Renal cortical epithelial cell (primary cell): ENCODE measurements at regions not wholly inside any gene's neighbourhood (a gene's known extent, or its start where the extent isn't known, plus 50 kb on each side); places are given as distances from the start of the nearest gene placed in this dataset.
A peak's percentile ranks its signal among the peaks of the same experiment; 100 is the strongest.

Experiments used
- DNase-seq: peaks from one replicate; pipeline ENCODE4 v3.0.0-alpha.2; 2011; ENCODE audit warnings: low read depth

- no peak for DNase-seq
These were observed 434.5 kb upstream of the MANEA start for GRCh38 chr6:95142661-95143335.

GRCh38 chr6:95143408-95144180 lies 433.7 kb upstream of the MANEA start:
- DNase-seq = no peak

- no peak for DNase-seq
These were observed 431.9 kb upstream of the MANEA start for GRCh38 chr6:95145457-95145856.

GRCh38 chr6:95159557-95159956 lies 417.8 kb upstream of the MANEA start:
- DNase-seq = no peak

- DNase-seq = no peak
These were observed 407.6 kb upstream of the MANEA start for GRCh38 chr6:95169775-95170174.

GRCh38 chr6:95175927-95176675 lies 401.2 kb upstream of the MANEA start:
- no peak for DNase-seq

GRCh38 chr6:95185874-95186273 lies 391.5 kb upstream of the MANEA start:
- no peak for DNase-seq

GRCh38 chr6:95186710-95187109 lies 390.6 kb upstream of the MANEA start:
- no peak for DNase-seq

- no peak for DNase-seq
These were observed 379.7 kb upstream of the MANEA start for GRCh38 chr6:95197590-95197989.

- DNase-seq = peak; percentile 28
These were observed 374.1 kb upstream of the MANEA start for GRCh38 chr6:95203153-95203754.

GRCh38 chr6:95204178-95204577 lies 373.2 kb upstream of the MANEA start:
- DNase-seq = no peak

- DNase-seq = no peak
These were observed 368.7 kb upstream of the MANEA start for GRCh38 chr6:95208621-95209020.

GRCh38 chr6:95209074-95209473 lies 368.3 kb upstream of the MANEA start:
- DNase-seq = no peak

GRCh38 chr6:95216555-95216954 lies 360.8 kb upstream of the MANEA start:
- DNase-seq = no peak

- no peak for DNase-seq
These were observed 350.0 kb upstream of the MANEA start for GRCh38 chr6:95227351-95227750.

- DNase-seq = no peak
These were observed 348.7 kb upstream of the MANEA start for GRCh38 chr6:95228636-95229035.

- no peak for DNase-seq
These were observed 347.1 kb upstream of the MANEA start for GRCh38 chr6:95230071-95230740.

GRCh38 chr6:95231416-95231815 lies 345.9 kb upstream of the MANEA start:
- DNase-seq = no peak

GRCh38 chr6:95232446-95232845 lies 344.9 kb upstream of the MANEA start:
- no peak for DNase-seq

GRCh38 chr6:95233879-95234278 lies 343.5 kb upstream of the MANEA start:
- DNase-seq = no peak

- no peak for DNase-seq
These were observed 336.8 kb upstream of the MANEA start for GRCh38 chr6:95240514-95240913.

- no peak for DNase-seq
These were observed 334.8 kb upstream of the MANEA start for GRCh38 chr6:95242560-95242959.
